ENCODE measurements at regions not wholly inside any gene's neighbourhood (a gene's known extent, or its start where the extent isn't known, plus 50 kb on each side); places are given as distances from the start of the nearest gene placed in this dataset.

GRCh38 chr16:5781436-5781835, 683.8 kb upstream of the EEF2KMT start:
- DNase-seq (ENCODE audit: low spot score) (no peak), ATAC-seq (no peak), FAIRE-seq (no peak)
- Histone ChIP-seq H3K27me3 (ENCODE audit: control insufficient read depth in 1 of 2, insufficient read depth in 2 of 2, low read length in 2 of 2) (no peaks in the 10 kb centered on the region), H2AFZ (ENCODE audit: low read length) (no peak overlapping the region), H3K9me3 (ENCODE audit: low read length) (no peaks in the 10 kb centered on the region), H3K79me2 (ENCODE audit: insufficient read depth, low read length) (no peaks in the 10 kb centered on the region), H3K4me1 (ENCODE audit: insufficient read depth, low read length) (no peaks in the 10 kb centered on the region), H3K27ac (ENCODE audit: extremely low read length, insufficient read depth, low read length) (no peak overlapping the region), H3K4me3 (replicated peaks in 1 of 3; ENCODE audit: insufficient read depth in 1 of 3, low read depth in 2 of 3, low read length in 3 of 3) (no peak overlapping the region), H4K20me1 (ENCODE audit: insufficient read depth, low read length) (no peaks in the 10 kb centered on the region), H3K4me2 (ENCODE audit: low read depth, low read length) (no peak overlapping the region), H3K9ac (ENCODE audit: insufficient read depth, low read depth, low read length) (no peak overlapping the region), H3K36me3 (replicated peaks in 1 of 2; ENCODE audit: control insufficient read depth in 1 of 2, insufficient read depth in 2 of 2, low read length in 2 of 2) (no peaks in the 10 kb centered on the region)
- TF ChIP-seq TERF1 (CRISPR knock-in tag; IDR thresholded peaks at IDR 0.05) (no peak), ZNF136 (CRISPR knock-in tag; IDR thresholded peaks at IDR 0.05; ENCODE audit: low read depth) (no peak), PTBP1 (IDR thresholded peaks at IDR 0.05; ENCODE audit: low read depth, low read length, poor library complexity, severe bottlenecking) (no peak), ZNF468 (CRISPR knock-in tag; IDR thresholded peaks at IDR 0.05) (no peak), NR0B2 (CRISPR knock-in tag; IDR thresholded peaks at IDR 0.05) (no peak)
- WGBS (ENCODE audit: low lambda C conversion rate) = 74% methylated on average over 4 of the region's 4 CpGs
- ChIA-PET POLR2A (no interaction called here), CTCF (ENCODE audit: low intra/inter-chr PET ratio, low total read pairs) (no interaction called here)
- in situ Hi-C loops (cut with HindIII; ENCODE audit: extremely low pct_ligation_motif_present, low pct_unique_long_range_greater_than_20kb) = no loop called here
- no TSS peak for BruUV-seq (replicated peaks)
- intact Hi-C loops (cut with micrococcal nuclease; ENCODE audit: unreplicated experiment) = no loop called here

GRCh38 chr16:5776876-5777275, 679.3 kb upstream of the EEF2KMT start:
- DNase-seq (ENCODE audit: low spot score) (no peak), FAIRE-seq (no peak), ATAC-seq (no peak)
- Histone ChIP-seq H4K20me1 (ENCODE audit: insufficient read depth, low read length) (no peaks in the 10 kb centered on the region), H2AFZ (ENCODE audit: low read length) (no peak overlapping the region), H3K27me3 (ENCODE audit: control insufficient read depth in 1 of 2, insufficient read depth in 2 of 2, low read length in 2 of 2) (no peaks in the 10 kb centered on the region; a peak in 2 of 5 replicates), H3K9ac (ENCODE audit: insufficient read depth, low read depth, low read length) (no peak overlapping the region), H3K4me3 (replicated peaks in 1 of 3; ENCODE audit: insufficient read depth in 1 of 3, low read depth in 2 of 3, low read length in 3 of 3) (no peak overlapping the region), H3K9me3 (ENCODE audit: low read length) (no peaks in the 10 kb centered on the region), H3K4me2 (ENCODE audit: low read depth, low read length) (no peak overlapping the region), H3K36me3 (replicated peaks in 1 of 2; ENCODE audit: control insufficient read depth in 1 of 2, insufficient read depth in 2 of 2, low read length in 2 of 2) (no peaks in the 10 kb centered on the region), H3K4me1 (ENCODE audit: insufficient read depth, low read length) (no peaks in the 10 kb centered on the region), H3K27ac (ENCODE audit: extremely low read length, insufficient read depth, low read length) (no peak overlapping the region), H3K79me2 (ENCODE audit: insufficient read depth, low read length) (no peaks in the 10 kb centered on the region)
- ChIA-PET POLR2A (no interaction called here), CTCF (ENCODE audit: low intra/inter-chr PET ratio, low total read pairs) (no interaction called here)
- WGBS (ENCODE audit: low lambda C conversion rate) = 0% methylated on average over 2 of the region's 2 CpGs
- in situ Hi-C loops (cut with HindIII; ENCODE audit: extremely low pct_ligation_motif_present, low pct_unique_long_range_greater_than_20kb) = no loop called here
- no TSS peak for BruUV-seq (replicated peaks)
- no peak for TF ChIP-seq ZNF251 (CRISPR knock-in tag; IDR thresholded peaks at IDR 0.05)
- no peak for TF ChIP-seq ZNF772 (CRISPR knock-in tag; IDR thresholded peaks at IDR 0.05)
- no peak for TF ChIP-seq BCL6 (CRISPR knock-in tag; IDR thresholded peaks at IDR 0.05)
- no peak for TF ChIP-seq RXRA (CRISPR knock-in tag; IDR thresholded peaks at IDR 0.05)
- TF ChIP-seq MXD4 (CRISPR knock-in tag; IDR thresholded peaks at IDR 0.05) = no peak
- no peak for TF ChIP-seq ZFP90 (CRISPR knock-in tag; IDR thresholded peaks at IDR 0.05; ENCODE audit: borderline replicate concordance)
- no peak for TF ChIP-seq FOXA1 (IDR thresholded peaks at IDR 0.05)
- no peak for TF ChIP-seq FOXA1 (CRISPR knock-in tag; IDR thresholded peaks at IDR 0.05)
- TF ChIP-seq CBX2 (IDR thresholded peaks at IDR 0.05; ENCODE audit: low read depth, low read length) = no peak
- TF ChIP-seq CBX2 (CRISPR knock-in tag; IDR thresholded peaks at IDR 0.05; ENCODE audit: low read depth) = no peak
- no peak for TF ChIP-seq BRD4 (CRISPR knock-in tag; IDR thresholded peaks at IDR 0.05)
- intact Hi-C loops (cut with micrococcal nuclease; ENCODE audit: unreplicated experiment) = no loop called here

All from HepG2 (cell line).